ENCODE measurements at regions not wholly inside any gene's neighbourhood (a gene's known extent, or its start where the extent isn't known, plus 50 kb on each side); places are given as distances from the start of the nearest gene placed in this dataset.

DNA sequence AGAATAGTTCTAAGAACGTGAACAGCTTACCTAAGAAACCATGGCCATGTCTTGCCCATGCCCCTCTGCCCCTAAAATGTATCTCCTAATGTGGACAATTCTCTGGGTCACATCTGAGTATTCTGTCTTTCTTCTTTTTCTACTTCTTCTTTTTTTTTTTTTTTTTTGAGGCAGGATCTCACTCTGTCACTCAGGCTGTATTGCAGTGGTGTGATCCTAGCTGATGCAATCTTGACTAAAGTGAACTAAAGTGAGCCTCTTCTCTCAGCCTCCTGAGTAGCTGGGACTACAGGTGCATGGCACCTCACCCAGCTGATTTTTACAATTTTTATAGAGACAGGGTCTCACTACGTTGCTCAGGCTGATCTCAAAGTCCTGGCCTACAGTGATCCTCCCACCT is 204.8 kb upstream of the ZPLD1 start:
- TF ChIP-seq CTCF (IDR thresholded peaks at IDR 0.05 in 2 of 3, conservative IDR thresholded peaks at IDR 0.05 in 1 of 3; ENCODE audit: borderline replicate concordance in 1 of 3, insufficient read depth in 1 of 3, low read depth in 2 of 3, low read length in 2 of 3) (no peak), EGR1 (IDR thresholded peaks at IDR 0.05; ENCODE audit: low read depth) (no peak)

All from HCT116 (cell line).